Astrocyte of the cerebellum (primary cell): ENCODE measurements at regions not wholly inside any gene's neighbourhood (a gene's known extent, or its start where the extent isn't known, plus 50 kb on each side); places are given as distances from the start of the nearest gene placed in this dataset.

Experiments used
- DNase-seq: peaks from one replicate; pipeline ENCODE4 v3.0.0-alpha.2; 2011; ENCODE audit warnings: low read depth
- H3K4me3 ChIP-seq: 2 replicates; pipeline ENCODE4 v1.5.1; 2011; ENCODE audit warnings: mild to moderate bottlenecking, low read depth, low read length, moderate library complexity
- CTCF ChIP-seq: IDR thresholded peaks from 2 replicates; pipeline ENCODE4 v1.5.1; 2012; ENCODE audit warnings: low read length, low read depth, moderate library complexity, mild to moderate bottlenecking; ENCODE audit errors: missing control alignments
- in situ Hi-C: cut with HindIII; loops from 2 replicates; pipeline ENCODE4 v1.10.0; 2017; ENCODE audit warnings: low sequenced_read_pairs

GRCh38 chr4:176432811-176433540 is 113.2 kb downstream of the SPCS3 start:
- in situ Hi-C loops = no loop called here
- H3K4me3 ChIP-seq = no peak overlapping the region
- peak; percentile 82 for DNase-seq
- TF ChIP-seq CTCF = no peak

- H3K4me3 ChIP-seq = no peak overlapping the region
- no peak for DNase-seq
- no peak for TF ChIP-seq CTCF
- in situ Hi-C loops = no loop called here
These were observed 114.2 kb downstream of the SPCS3 start for GRCh38 chr4:176433983-176434382.

- DNase-seq = peak; percentile 85
- in situ Hi-C loops = no loop called here
- no peak overlapping the region for H3K4me3 ChIP-seq
- no peak for TF ChIP-seq CTCF
These were observed 116.1 kb downstream of the SPCS3 start for GRCh38 chr4:176435901-176436292.

- no peak for TF ChIP-seq CTCF
- in situ Hi-C loops = no loop called here
- no peak for DNase-seq
- H3K4me3 ChIP-seq = no peak overlapping the region
These were observed 116.7 kb downstream of the SPCS3 start for GRCh38 chr4:176436293-176436973.

- in situ Hi-C loops = no loop called here
- DNase-seq = no peak
- no peak overlapping the region for H3K4me3 ChIP-seq
- TF ChIP-seq CTCF = no peak
These were observed 118.0 kb downstream of the SPCS3 start for GRCh38 chr4:176437756-176438155.

- in situ Hi-C loops = no loop called here
These were observed 118.6 kb downstream of the SPCS3 start for GRCh38 chr4:176438401-176438800.

More at GRCh38 chr4:176438401-176438800, 118.6 kb downstream of the SPCS3 start:
- TF ChIP-seq CTCF = no peak
- no peak for DNase-seq
- H3K4me3 ChIP-seq = no peak overlapping the region
